GM21360 (cell line): ENCODE measurements at regions not wholly inside any gene's neighbourhood (a gene's known extent, or its start where the extent isn't known, plus 50 kb on each side); places are given as distances from the start of the nearest gene placed in this dataset.

Experiments used
- ATAC-seq: cut with Tn5 transposase; IDR thresholded peaks from one replicate; pipeline ENCODE4 v1.9.1; 2021; ENCODE audit warnings: mild to moderate bottlenecking, moderate library complexity; ENCODE audit not compliant: unreplicated experiment

DNA sequence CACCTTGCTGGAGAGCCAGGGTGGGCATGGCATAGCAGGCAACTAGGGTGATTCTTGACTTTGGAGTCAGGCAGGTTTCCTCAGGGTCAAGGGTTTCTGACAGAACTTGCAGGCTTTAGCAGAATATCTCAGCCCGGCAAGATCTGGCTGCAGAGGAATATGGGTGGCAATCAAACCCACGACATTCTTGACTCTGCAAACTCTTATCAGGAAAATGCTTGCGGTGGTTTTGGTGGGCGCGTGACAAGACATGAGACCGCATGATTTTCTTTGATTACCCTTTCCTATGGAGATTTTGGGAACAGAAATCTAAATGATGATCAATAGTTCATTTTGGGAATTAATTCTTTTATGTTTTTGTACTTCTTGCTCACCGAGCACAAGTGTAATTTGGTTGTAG is 449.5 kb downstream of the VRK1 start:
- no peak for ATAC-seq

DNA sequence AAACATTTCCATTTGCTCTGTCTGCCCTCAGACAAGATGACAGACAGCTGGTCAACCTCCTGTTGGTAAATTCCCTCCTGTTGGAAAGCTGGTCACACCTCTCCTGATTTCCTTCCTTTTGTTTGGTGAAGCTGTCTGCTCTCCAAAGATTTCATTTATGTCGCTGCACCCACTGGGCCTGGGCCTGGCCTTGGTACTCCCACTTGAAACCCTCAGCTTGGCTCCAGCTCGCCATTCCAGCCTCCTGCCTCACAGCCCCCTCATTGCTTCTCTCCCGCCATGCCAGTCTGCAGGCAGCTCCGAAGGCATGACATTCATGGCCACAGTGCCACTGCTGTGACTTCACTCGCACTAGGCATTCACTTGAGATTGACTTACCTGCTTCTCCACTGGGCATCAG is 451.8 kb downstream of the VRK1 start:
- no peak for ATAC-seq

DNA sequence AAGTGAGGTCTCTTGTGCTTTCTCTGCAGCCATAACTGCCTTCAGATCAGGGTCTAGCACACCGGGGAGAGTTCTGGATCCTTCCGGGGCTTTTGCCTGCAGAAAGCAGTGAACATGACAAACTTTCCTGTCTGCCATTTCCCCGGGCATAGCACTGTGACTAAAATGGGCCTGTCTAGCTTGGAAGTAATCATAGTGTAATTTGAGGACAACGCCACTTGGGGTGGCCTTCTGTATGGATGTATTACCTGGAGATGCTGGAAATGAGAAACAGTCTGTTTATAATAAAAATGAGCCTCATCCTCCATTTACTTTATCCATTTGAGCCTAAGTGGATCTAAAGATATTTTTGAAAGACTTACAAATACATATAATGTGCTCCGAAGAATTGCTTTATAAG is 453.7 kb downstream of the VRK1 start:
- no peak for ATAC-seq

DNA sequence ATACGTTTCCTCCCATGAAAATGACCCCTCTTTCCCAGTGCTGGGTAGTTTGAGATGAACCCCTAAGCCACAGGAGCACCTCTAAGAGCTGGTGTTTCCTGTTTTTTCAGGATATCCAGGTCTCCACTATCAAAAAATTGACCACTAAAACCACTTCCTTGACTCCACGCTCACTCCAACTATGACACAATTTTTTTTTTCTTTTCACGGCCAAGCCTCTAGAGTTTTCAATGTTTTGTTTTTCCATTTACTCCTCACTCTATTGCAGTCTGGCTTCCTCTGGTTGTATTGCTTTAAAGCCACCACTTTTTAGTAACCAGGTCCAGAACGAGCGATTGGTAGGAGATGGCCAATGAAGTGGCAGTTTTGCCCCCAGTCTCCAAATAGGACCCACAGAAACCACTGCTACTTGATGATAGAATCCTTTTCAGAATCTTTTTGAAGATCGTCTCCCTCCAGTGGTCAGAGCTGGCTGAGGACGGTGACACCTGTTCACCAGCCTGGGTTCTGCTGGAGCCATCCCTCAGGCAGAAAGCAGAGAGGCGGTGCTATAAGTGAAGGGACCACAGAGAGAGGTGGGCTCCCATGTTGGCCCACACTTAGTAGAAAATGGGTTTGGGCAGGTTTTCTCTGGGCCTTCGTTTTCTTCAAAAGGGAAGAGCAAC is 454.4 kb downstream of the VRK1 start:
- ATAC-seq = no peak

DNA sequence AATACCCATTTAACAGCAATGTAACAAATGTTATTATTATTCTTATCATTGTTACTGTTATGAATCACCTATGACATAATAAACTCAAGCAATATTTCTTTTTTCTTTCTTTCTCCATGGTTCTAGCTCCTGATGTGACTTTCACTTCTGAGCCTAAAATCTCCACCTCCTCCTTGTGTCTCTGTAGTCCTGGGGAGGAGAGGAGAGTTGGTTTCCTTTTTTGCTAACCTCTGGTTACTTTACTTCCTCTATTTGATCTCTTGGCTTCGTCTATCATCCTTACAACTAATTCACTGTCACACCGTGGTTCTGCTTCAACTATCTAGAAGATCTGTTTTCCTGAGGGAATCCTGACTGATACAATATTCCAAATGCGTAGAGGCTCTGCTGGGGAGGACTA is 456.6 kb downstream of the VRK1 start:
- no peak for ATAC-seq

DNA sequence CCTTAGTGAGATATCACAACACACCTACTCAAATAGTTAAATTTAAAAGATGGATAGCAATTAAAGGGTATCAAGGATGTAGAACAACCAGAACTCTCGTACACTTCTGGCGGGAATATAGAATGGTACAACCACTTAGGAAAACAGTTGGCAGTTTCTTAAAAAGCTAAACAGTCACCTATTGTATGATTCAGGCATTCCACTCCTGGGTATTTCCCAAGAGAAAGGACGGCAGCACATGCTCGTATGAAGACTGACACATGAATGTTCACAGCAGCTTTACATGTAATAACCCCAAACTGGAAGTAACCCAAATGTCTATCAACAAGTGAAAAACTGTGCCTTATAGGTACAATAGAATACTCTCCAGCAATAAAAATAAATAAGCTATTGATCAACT is 465.2 kb downstream of the VRK1 start:
- ATAC-seq = no peak

DNA sequence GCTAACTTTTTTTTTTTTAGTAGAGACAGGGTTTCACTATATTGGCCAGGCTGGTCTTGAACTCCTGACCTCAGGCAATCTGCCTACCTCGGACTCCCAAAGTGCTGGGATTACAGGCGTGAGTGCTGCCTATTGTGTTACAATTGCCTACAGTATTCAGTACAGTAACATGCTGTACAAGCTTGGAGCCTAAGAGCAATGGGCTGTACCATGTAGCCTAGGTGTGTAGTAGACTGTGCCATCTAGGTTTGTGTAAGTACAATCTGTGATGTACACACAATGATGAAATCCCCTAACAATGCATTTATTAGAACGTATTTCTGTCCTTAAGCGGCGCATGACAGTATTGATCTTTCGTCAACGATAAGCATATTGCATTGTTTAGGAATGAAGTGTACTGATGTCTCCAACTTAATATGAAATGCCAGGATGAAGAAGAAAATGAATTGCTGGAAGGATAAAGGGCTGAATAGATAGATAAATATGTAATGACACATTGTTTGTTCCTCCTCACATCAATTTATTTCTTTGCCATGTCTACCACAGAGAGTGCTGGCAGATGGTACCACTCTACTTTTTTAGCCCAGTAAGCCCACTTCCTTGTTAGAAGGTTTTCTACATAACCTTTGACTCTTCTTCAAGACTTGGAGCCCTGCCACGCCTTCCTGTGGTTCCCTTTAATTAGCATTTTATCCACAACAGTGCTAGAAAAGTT is 467.5 kb downstream of the VRK1 start:
- no peak for ATAC-seq

DNA sequence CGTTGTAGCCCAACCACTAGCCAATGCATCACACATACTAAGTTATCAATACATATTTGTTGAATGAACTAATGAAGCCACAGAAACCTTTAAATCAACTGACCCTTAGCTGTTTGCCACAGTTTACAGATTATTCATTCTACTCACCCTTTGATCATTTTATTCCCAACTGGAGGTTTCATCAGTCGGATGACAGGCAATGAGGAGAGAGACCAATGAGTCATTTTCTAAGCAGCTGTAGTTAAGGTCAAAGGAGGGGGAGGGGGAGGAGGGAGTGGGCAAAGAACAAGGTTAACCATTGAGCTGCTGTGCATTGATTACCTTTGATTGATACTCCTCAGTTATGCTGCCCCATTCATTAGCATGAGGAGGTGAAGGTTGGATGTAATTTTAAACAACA is 469.5 kb downstream of the VRK1 start:
- no peak for ATAC-seq

DNA sequence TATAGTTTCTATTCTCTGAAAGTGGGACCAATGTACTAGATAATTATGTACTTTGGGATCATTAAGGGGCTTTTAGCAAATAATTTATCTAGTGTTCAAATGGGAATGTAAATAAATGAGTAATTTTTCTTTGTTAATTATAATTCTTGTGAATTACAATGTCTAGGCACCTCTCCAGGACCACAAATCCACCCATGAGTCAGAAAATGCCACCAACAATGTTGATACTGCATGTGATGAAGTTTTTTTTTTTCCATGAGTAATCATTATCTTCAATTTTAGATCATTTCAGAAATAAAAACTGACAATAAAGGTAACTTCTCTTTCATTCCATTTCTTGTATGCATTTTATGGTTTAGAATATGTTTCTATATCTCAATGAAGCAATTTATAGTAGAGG is 470.3 kb downstream of the VRK1 start:
- no peak for ATAC-seq

DNA sequence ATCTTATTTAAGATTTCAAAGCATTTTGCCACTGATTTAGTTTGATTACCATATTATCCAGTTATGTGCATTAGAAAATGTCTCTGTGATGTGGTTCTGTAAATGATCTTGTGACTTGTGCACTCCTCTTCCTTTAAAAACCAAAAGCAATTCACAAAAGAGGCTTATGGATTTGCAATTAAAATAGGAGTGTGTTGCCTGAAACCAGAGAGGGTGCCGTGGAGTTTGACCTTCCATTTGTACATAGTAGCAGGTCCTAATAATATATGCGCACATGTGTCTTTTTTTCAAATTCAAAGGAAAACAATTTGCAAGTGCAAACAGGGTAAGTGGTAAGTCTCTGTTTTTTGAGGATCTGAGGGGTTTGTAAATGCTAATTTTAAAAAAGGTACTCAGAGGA is 470.9 kb downstream of the VRK1 start:
- ATAC-seq = no peak

DNA sequence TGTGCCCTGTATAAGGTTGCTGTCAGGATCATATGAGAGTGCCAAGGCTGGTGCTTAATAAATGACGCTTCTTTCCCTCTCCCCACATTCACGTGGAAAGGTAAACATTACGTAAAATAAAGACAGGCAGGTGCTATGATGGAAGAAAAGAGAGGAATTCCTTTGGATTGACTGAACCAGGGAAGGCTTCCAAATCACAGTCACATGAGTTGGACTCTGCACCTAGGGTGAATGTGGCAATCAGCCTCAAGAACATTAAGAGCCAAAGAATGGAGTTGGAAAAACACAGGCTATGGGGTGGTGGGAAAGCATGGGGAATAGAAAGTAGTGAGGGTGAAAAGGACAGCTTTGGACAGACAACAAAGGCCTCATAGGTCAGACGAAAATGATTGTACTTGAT is 473.1 kb downstream of the VRK1 start:
- no peak for ATAC-seq

DNA sequence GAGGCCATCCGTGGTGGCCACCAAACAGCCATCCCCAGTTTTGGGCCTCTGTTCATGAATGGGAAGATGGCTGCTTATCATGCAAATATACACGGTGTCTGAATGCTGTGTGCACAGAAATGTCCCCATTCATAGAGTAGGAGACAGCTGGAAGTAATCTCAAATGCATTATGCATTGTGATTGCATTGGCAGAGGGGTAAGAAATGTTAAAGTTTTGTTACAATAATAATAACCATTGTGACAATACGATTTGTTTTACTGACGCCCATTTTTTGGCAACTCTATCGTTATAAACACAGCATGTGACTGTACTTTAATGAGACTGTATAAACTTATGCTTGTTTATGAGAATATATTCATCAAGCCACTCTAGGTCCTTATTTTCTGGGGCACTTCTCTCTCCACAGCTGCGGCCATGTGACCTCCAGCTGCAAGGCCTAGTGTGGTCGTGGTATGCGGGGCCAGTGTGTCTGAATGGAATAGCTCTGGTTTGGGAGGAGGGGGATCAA is 474.3 kb downstream of the VRK1 start:
- ATAC-seq = no peak

DNA sequence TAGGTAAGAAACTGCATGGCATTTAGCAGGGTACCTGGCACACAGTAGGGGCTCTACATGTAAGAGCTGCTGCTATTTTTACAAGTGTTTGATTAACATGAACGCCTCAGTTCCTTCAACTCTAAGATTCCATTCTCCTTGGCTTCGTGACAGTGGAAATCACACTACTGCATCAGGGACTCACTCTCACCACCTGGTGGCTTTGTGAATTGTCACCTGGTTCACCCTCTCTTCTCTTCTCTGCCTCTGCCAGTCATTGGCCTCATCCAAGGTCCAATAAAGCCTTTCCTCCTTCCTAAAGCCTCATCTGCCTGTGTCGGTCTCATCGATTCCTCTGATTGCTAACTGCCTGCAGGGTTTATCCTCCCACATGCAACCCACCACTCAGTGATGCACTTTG is 476.4 kb downstream of the VRK1 start:
- no peak for ATAC-seq

DNA sequence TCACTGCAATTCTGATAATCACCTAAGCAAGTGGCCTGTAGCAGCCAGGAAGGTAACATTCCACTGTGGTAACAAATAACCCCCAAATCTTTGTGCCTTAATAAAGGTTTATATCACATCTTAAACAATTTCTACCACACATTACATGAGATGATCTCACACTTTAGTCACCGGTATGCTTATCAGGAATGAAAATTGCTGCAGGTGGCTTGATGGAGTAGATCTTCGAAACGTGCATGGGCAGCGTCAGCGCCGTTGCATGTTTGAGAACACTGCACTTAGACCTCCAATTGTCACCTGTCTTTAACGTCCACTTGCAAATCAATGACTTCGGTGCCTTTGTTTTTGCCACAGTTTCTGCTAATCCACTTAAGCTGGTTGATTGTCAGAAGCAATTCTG is 477.4 kb downstream of the VRK1 start:
- ATAC-seq = no peak

DNA sequence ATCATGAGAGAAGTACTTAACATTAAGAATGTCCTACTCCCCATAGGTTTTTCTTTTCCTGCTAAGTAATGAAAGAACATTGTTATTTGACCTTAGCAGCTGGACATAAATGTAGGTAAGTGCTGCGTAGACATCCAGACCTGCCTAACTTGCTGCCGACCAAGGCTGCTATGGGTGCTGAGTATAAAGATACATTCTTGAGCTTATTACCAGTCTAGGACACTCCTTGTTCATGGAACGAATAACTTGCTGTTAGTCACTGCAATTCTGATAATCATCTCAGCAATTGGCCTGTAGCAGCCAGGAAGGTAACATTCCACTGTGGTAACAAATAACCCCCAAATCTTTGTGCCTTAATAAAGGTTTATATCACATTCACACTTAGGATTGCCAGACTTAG is 478.1 kb downstream of the VRK1 start:
- no peak for ATAC-seq

DNA sequence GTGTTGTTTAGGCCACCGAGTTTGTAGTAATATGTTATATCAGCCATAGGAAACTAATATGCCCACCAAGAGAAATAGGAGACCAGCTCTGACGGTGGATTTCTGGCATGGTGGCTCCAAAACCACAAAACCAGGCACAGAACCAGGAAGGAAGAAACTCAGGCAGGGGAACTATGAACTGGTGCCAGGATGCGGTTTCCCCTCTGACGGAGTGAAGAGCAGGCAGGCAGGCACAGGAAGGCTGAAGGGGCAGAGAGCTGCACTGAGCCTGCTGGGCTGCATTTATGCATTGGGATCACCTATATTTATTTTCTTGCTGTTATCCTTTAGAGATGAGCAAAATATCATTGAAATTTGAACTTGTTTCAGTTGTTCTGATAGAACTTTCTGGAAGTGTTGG is 479.4 kb downstream of the VRK1 start:
- no peak for ATAC-seq

DNA sequence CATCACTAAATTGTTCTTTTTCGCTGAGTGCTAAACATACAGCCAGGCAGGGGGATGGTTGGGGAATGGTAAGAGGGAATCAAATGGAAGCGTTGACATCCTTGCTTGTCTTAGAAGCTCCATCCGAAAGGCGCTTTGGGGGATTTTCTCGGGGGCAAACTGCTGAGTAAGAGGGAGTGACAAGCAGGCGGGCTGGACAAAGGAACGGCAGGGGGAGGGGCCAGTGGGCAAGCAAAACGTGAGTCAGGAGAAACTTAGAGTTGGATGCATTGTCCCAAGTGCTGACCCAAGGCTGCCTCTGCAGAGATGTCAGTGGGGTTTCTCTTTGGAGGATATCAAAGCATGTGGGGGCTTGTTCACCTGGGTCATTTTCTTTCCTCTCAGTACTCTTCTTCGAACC is 480.5 kb downstream of the VRK1 start:
- no peak for ATAC-seq

DNA sequence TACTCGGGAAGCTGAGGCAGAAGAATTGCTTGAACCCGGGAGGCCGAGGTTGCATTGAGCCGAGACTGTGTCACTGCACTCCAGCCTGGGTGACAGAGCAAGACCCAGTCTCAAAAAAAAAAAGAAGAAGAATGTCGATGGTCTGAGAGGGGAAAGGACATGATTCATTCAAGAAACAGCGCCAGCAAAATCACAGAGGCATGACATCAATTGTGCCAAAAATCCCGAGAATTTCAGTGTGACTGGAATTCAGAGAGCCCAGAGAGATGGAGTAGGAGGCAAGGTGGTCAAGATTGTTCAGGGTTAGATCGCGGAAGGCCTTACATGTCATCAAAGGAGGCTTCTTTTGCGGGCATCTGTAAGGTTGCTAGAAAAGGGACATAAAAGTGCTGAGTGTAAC is 483.3 kb downstream of the VRK1 start:
- no peak for ATAC-seq

DNA sequence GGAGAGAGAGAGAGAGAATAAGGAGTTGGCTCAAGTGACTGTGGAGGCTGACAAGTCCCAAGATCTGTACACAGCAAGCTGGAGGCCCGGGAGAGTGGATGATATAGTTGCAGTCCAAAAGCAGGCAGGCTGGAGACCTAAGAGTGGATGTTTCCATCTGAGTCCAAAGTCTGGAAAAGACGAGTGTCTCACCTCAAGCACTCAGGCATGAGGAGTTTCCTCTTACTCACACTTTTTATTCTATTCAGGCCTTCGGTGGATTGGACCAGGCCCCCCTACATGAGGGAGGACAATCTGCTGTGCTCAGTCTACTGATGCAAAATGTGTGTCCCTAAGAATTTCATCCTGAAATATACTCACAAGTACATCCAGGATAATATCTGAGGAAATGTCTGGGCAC is 484.6 kb downstream of the VRK1 start:
- no peak for ATAC-seq

DNA sequence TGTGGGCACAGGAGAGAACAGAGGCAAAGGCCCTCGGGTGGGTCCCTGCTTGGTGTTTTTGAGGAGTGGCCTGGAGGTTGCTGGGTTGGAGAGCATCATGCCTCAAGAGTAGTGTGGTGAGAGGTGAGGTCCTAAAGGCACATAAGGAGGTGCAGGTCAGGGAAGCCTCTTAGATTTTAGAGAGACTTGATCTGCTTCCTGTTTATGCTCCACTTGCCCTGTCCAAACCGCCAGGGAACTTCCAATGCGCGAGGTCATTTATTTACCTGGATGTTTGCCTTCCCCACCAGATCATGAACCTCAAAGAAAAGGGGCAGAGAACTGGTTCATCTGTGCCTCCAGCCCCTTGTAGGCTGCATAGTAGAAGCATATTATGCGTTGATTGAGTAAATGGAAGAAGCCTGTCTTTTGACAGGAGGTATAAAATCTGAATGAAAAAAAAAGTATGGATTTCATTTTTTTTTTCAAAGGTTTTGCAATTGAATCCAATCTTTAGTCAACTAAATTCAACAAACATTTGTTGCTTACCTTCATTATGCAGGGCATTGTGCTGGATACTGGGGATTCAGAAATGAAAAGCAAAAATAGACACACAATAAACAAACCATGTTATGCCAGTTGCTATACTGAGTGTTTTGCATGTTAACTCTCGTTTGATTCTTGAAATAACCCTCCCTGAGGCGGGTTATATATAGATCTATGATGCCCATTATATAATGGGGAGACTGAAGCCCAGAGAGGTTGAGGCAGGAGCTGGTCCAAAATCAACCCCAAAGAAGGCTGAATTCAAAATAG is 485.2 kb downstream of the VRK1 start:
- no peak for ATAC-seq

DNA sequence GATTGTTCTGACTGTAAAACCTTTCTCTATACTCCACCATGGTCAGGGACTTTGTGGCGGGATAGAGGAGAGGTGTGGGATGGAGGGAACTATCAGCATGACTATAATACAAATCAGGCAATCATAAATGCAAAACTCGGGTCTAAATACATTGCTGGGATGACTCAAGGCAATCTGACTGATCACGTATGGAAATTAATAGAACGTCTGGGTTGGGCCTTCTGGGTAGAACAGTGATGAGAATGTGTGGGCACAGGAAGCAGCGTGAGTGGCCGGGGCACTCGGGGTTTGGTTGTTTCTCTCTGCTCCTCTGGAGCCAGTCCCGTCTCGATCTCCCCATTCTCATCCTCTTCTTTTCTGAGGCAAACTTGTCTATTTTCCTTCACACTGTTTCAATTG is 485.8 kb downstream of the VRK1 start:
- no peak for ATAC-seq

DNA sequence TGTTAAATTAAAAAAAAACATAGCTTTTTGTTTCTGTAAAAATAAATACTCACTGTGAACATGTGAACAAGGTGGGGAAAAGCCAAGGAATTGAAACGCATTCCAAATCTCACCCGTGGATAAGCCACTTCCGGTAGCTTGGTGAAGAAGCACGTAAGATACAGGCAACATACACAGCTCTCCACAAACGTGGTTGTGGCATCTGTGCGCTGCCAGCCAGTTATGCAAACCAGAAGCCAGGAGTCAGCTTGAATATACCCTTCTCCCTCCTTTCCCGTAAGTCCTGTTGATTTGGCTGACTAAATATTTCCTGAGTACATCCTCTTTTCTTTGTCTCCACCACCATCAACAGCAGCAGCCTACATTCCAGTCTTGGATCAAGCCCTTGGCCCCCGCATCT is 486.2 kb downstream of the VRK1 start:
- ATAC-seq = no peak
